ENCODE measurements at regions not wholly inside any gene's neighbourhood (a gene's known extent, or its start where the extent isn't known, plus 50 kb on each side); places are given as distances from the start of the nearest gene placed in this dataset.

DNA sequence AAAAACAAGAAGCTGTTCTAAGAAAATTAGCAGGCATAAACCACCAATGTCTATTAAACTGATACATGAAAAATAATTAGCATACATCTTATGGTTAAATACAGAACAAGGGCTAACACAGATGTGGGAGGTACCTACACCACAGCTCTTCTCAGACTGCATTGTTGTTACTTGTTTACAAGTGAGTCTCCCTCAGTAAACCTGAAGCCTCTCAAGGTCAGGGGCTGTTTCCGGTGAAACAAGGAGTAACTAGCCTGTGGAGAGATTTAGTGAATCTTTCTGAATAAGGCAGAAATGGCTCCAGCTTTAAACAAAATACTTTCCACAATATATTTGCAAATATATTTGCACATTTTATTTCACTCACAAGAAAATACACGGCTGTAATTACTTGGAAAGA, 244.0 kb downstream of the FIGN start:
- Histone ChIP-seq H3K27me3 (no peaks in the 10 kb centered on the region), H3K9me3 (replicated peaks in 1 of 3) (no peaks in the 10 kb centered on the region), H3K27ac (no peak overlapping the region), H3K4me1 (replicated peaks in 1 of 2) (no peaks in the 10 kb centered on the region), H3K36me3 (replicated peaks in 1 of 2) (no peaks in the 10 kb centered on the region), H3K4me3 (no peak overlapping the region)
- TF ChIP-seq CTCF (IDR thresholded peaks at IDR 0.05) (no peak), POLR2A (IDR thresholded peaks at IDR 0.05) (no peak)
- intact Hi-C loops (cut with DNase I) = no loop called here
- WGBS, 4 donors = 58 to 77% (median 69%) methylated on average over 2 of the region's 2 CpGs
- no peak for DNase-seq

DNA sequence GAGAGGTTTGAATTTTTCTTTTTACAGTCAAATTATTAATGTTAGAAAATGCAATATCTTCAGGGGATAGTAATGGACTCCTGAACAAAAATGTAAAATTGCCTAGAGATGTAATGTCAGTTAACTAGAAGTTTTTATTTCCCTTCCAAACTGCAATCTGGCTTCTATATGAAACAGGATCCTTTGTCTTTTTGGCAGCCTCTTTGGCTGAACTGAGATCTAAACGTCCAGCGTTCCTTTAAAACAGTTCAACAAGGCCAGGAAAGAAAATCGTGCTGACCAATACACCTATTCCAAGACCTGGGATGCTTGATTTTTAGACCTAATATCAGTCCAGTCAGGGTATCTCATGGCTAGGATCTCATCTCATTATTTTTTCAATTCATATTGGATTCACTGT, 245.5 kb downstream of the FIGN start:
- intact Hi-C loops (cut with DNase I) = no loop called here
- H3K36me3 ChIP-seq (replicated peaks in 1 of 2) = no peaks in the 10 kb centered on the region
- H3K4me3 ChIP-seq = no peak overlapping the region
- WGBS, 4 donors = 54 to 63% (median 56%) methylated on average over 3 of the region's 3 CpGs
- H3K27me3 ChIP-seq = no peaks in the 10 kb centered on the region
- no peak overlapping the region for H3K27ac ChIP-seq
- DNase-seq = no peak
- H3K9me3 ChIP-seq (replicated peaks in 1 of 3) = no peaks in the 10 kb centered on the region
- no peak for TF ChIP-seq POLR2A (IDR thresholded peaks at IDR 0.05)
- TF ChIP-seq CTCF (IDR thresholded peaks at IDR 0.05) = no peak
- H3K4me1 ChIP-seq (replicated peaks in 1 of 2) = no peaks in the 10 kb centered on the region

DNA sequence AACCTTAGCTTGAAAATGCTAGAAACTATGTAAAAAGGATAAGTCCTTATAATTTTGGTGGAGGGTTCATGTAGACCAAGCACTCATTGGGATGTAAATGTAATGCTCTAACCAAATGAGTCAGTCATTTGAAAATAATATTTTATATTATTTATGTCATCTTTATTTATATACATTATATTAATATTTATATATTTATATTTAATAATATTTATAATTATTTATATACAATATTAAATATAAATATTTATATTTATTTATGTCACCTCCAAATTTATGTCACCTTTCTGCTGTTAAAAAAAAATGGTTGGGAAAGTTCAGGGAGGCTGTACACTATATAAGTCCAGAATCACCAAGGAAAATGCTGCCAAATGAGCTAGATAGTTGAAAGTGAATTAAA, 254.3 kb downstream of the FIGN start:
- Histone ChIP-seq H3K36me3 (replicated peaks in 1 of 2) (no peaks in the 10 kb centered on the region), H3K4me1 (replicated peaks in 1 of 2) (no peaks in the 10 kb centered on the region), H3K27me3 (no peaks in the 10 kb centered on the region), H3K27ac (no peak overlapping the region), H3K4me3 (no peak overlapping the region), H3K9me3 (replicated peaks in 1 of 3) (no peaks in the 10 kb centered on the region)
- no peak for DNase-seq
- TF ChIP-seq POLR2A (IDR thresholded peaks at IDR 0.05) (no peak), CTCF (IDR thresholded peaks at IDR 0.05) (no peak)
- intact Hi-C loops (cut with DNase I) = no loop called here

DNA sequence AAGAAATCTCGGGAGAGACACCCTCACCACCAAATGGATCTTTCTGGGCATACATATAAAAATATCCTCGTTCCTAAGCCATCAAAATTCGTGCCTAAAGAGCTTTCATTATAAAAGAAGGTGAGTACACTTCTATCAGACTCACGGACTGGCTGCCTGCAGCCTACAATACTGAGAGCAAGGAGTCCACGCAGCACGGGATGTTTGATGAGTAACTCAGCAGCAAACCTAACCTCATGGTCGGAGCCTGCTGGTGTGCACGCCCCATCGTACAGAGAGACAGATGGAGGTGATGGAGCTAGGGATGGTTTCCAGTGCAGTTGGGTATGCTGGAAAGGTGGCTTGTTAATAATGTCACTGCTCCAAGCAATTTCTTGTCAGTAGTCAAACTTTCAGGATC, 256.2 kb downstream of the FIGN start:
- Histone ChIP-seq H3K9me3 (replicated peaks in 1 of 3) (no peaks in the 10 kb centered on the region), H3K36me3 (replicated peaks in 1 of 2) (no peaks in the 10 kb centered on the region), H3K27me3 (no peaks in the 10 kb centered on the region), H3K27ac (no peak overlapping the region), H3K4me1 (replicated peaks in 1 of 2) (no peaks in the 10 kb centered on the region), H3K4me3 (no peak overlapping the region)
- intact Hi-C loops (cut with DNase I) = no loop called here
- DNase-seq = no peak
- 84 to 89% (median 86%) methylated on average over 6 to 9 of the region's 9 CpGs for WGBS, 4 donors
- no peak for TF ChIP-seq CTCF (IDR thresholded peaks at IDR 0.05)
- TF ChIP-seq POLR2A (IDR thresholded peaks at IDR 0.05) = no peak
